Keratinocyte (primary cell): ENCODE measurements at regions not wholly inside any gene's neighbourhood (a gene's known extent, or its start where the extent isn't known, plus 50 kb on each side); places are given as distances from the start of the nearest gene placed in this dataset.

Experiments used
- EZH2 ChIP-seq: IDR thresholded peaks from one replicate; pipeline ENCODE4 v1.6.1; 2012; ENCODE audit warnings: inconsistent platforms, mild to moderate bottlenecking, low read length, moderate library complexity
- TF ChIP-seq, protein P1 (sequence below), 3 experiments: IDR thresholded peaks in 1 of 3; conservative IDR thresholded peaks in 1 of 3; optimal IDR thresholded peaks in 1 of 3; 2 replicates in 2 of 3; 3 replicates in 1 of 3; pipeline versions ENCODE3 to v1.5.1; 2011; ENCODE audit warnings: low read length in 3 of 3, mild to moderate bottlenecking in 3 of 3, moderate library complexity in 2 of 3, control low read depth in 1 of 3, inconsistent platforms in 1 of 3; ENCODE audit not compliant: insufficient read depth in 2 of 3; ENCODE audit errors: extremely low read depth in 1 of 3

- TF ChIP-seq, protein P1, sequence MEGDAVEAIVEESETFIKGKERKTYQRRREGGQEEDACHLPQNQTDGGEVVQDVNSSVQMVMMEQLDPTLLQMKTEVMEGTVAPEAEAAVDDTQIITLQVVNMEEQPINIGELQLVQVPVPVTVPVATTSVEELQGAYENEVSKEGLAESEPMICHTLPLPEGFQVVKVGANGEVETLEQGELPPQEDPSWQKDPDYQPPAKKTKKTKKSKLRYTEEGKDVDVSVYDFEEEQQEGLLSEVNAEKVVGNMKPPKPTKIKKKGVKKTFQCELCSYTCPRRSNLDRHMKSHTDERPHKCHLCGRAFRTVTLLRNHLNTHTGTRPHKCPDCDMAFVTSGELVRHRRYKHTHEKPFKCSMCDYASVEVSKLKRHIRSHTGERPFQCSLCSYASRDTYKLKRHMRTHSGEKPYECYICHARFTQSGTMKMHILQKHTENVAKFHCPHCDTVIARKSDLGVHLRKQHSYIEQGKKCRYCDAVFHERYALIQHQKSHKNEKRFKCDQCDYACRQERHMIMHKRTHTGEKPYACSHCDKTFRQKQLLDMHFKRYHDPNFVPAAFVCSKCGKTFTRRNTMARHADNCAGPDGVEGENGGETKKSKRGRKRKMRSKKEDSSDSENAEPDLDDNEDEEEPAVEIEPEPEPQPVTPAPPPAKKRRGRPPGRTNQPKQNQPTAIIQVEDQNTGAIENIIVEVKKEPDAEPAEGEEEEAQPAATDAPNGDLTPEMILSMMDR (optimal IDR thresholded peaks at IDR 0.05 in 1 of 3, IDR thresholded peaks at IDR 0.05 in 1 of 3, conservative IDR thresholded peaks at IDR 0.05 in 1 of 3; ENCODE audit: extremely low read depth in 1 of 3, insufficient read depth in 2 of 3, low read length in 3 of 3) = no peak
- no peak for TF ChIP-seq EZH2
Observed at GRCh38 chr18:11279461-11279860, 130.1 kb upstream of the PIEZO2 start.
